ENCODE measurements at regions not wholly inside any gene's neighbourhood (a gene's known extent, or its start where the extent isn't known, plus 50 kb on each side); places are given as distances from the start of the nearest gene placed in this dataset.

GRCh38 chr9:31251386-31251785 lies 1133.1 kb upstream of the ACO1 start:
- no peak for TF ChIP-seq CTCF (IDR thresholded peaks at IDR 0.05)
- no peak for TF ChIP-seq POLR2AphosphoS5 (IDR thresholded peaks at IDR 0.05)

All from prostate gland (tissue), 2 donors.